Kidney epithelial cell (primary cell): ENCODE measurements at regions not wholly inside any gene's neighbourhood (a gene's known extent, or its start where the extent isn't known, plus 50 kb on each side); places are given as distances from the start of the nearest gene placed in this dataset.
A peak's percentile ranks its signal among the peaks of the same experiment; 100 is the strongest.

Experiments used
- DNase-seq: peaks from one replicate; pipeline ENCODE4 v3.0.0-alpha.2; 2010; ENCODE audit warnings: low read depth
- H3K27me3 ChIP-seq: 2 replicates; pipeline ENCODE4 v1.6.0; 2011; ENCODE audit warnings: low read length; ENCODE audit not compliant: control insufficient read depth, insufficient read depth
- H3K36me3 ChIP-seq: 2 replicates; pipeline ENCODE4 v1.5.1; 2011; ENCODE audit warnings: low read length; ENCODE audit not compliant: control insufficient read depth, insufficient read depth
- H3K4me3 ChIP-seq: 2 replicates; pipeline ENCODE4 v1.5.1; 2011; ENCODE audit warnings: low read depth, mild to moderate bottlenecking, control low read depth, low read length
- TF ChIP-seq, protein P1 (sequence below): IDR thresholded peaks from 2 replicates; pipeline ENCODE4 v1.5.1; 2011; ENCODE audit warnings: mild to moderate bottlenecking, moderate library complexity, low read length, control low read depth, inconsistent platforms; ENCODE audit not compliant: insufficient read depth, poor library complexity, severe bottlenecking

DNA sequence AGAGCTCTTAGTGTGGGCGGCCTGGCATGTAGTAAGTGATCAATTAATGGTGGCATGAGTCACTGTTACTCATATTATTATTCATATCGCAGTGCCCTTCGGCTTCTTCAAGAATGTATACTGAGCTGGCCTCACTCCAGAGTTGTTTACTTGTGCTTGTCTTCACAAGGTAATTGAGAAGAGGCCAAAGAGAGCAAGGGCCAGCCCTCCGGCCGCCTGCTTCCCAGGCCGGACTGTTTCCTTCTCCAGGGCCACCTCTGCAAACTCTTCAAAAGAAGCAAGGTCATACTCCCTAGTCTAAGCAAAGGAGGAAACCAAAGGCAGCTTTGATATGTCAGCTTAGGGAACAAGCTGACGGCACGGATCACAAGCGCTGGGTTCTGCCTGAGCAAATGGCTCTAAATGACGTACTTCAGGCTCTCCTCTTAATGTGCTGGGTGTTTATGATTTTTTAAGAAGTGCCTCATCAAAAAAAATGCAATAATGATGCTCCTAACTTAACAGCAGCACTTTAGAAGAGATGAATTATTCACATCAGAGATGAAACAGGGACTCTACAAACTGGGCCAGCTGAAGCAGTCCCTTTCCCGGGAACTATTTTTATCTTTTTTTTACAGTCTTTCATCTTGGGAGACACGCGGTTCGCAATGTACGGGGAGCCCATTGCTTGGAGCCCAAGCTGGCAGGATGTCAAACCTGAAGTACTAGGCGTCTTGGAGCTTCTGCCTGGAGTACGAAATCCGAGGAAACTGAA is 65.6 kb upstream of the DLK1 start:
- no peak overlapping the region for H3K4me3 ChIP-seq
- TF ChIP-seq, protein P1, sequence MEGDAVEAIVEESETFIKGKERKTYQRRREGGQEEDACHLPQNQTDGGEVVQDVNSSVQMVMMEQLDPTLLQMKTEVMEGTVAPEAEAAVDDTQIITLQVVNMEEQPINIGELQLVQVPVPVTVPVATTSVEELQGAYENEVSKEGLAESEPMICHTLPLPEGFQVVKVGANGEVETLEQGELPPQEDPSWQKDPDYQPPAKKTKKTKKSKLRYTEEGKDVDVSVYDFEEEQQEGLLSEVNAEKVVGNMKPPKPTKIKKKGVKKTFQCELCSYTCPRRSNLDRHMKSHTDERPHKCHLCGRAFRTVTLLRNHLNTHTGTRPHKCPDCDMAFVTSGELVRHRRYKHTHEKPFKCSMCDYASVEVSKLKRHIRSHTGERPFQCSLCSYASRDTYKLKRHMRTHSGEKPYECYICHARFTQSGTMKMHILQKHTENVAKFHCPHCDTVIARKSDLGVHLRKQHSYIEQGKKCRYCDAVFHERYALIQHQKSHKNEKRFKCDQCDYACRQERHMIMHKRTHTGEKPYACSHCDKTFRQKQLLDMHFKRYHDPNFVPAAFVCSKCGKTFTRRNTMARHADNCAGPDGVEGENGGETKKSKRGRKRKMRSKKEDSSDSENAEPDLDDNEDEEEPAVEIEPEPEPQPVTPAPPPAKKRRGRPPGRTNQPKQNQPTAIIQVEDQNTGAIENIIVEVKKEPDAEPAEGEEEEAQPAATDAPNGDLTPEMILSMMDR = no peak
- DNase-seq = no peak
- H3K27me3 ChIP-seq = peaks cover 18% of the 10 kb centered on the region
- H3K36me3 ChIP-seq = no peaks in the 10 kb centered on the region

DNA sequence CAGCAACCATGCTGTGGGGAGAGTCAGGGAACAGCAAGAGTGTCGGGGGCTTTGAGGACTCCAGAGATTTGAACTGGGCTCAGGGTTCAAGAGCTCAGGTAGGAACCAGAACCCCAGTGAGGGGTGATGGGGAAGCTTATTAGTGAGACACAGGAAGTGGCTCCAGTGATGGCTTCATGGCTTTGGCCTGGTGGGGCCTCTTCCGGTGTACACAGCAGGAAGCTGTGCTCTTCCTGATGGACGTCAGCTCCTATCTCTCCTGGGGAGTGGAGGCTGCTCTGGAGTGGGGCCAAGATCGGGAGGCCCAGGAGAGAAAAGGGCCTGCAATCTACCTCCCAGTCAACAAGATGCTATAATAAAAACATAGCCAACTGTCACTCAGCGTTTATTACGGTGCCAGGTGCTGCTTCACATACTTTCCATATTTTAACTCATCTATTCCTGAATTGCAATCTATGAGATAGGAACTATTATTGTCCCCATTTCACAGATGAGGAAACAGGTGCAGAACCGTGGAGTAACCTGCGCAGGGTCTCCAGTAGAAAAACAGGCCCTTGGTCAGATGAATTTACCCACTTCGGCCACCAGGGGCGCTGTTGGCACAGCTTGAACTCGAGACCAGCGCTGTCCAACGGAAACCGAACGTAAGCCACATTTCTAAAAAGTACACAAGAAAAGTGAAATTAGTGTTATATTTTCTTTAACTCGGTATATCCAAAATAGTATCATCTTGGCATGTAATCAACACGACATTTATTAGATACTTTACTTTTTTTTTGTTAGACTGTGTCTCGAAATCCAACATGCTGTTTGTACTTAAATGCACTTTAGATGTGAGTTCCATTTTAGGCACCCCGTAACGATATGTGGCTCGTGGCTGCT is 63.6 kb upstream of the DLK1 start:
- Histone ChIP-seq H3K4me3 (no peak overlapping the region), H3K27me3 (peaks cover 6% of the 10 kb centered on the region), H3K36me3 (no peaks in the 10 kb centered on the region)
- no peak for DNase-seq
- TF ChIP-seq, protein P1 = peak; percentile 91

DNA sequence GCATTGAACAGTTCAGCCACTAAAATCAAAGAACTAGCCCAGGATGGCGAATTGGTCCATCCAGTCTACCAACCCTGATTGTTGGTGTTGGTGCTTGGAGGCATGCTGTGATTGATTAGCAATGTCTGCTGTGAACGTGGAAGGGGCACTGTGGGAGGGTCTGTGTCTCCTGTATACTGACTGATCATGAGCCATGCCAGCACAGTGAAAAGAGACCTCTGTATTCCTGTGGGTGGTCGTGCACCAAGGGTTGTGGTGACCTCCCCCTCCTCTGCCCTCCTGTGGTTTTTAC is 63.0 kb upstream of the DLK1 start:
- Histone ChIP-seq H3K4me3 (no peak overlapping the region), H3K27me3 (peaks cover 6% of the 10 kb centered on the region)
- TF ChIP-seq, protein P1 = no peak

DNA sequence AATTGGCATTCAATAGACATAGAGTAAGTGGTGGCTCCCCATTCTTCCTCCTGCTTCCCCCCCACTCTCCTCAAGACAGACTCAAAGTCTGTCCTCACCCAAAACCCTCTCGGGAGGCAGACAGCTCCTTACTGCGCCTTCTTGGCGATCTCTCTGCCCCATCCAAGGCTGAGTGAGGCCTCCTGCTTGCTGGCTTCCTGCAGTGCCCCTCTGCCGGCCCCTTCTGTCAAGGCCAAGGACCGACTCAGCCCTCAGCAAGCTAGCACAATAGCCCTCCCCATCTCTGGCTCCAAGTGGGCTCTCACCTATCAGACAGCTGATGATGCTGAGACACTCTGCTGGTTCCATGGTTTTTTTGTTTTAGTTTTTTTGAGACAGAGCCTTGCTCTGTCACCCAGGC is 62.5 kb upstream of the DLK1 start:
- no peak for DNase-seq
- H3K36me3 ChIP-seq = no peaks in the 10 kb centered on the region
- H3K4me3 ChIP-seq = no peak overlapping the region
- peaks cover 8% of the 10 kb centered on the region for H3K27me3 ChIP-seq
- TF ChIP-seq, protein P1 = no peak

More for the DNA sequence above, 63.0 kb upstream of the DLK1 start:
- no peak for DNase-seq
- no peaks in the 10 kb centered on the region for H3K36me3 ChIP-seq

- H3K36me3 ChIP-seq = no peaks in the 10 kb centered on the region
- no peak overlapping the region for H3K4me3 ChIP-seq
- TF ChIP-seq, protein P1 = no peak
- peaks cover 15% of the 10 kb centered on the region for H3K27me3 ChIP-seq
- no peak for DNase-seq
Measured at GRCh38 chr14:100664841-100665510, 61.7 kb upstream of the DLK1 start.
